Spleen (tissue), 7 donors: ENCODE measurements at regions not wholly inside any gene's neighbourhood (a gene's known extent, or its start where the extent isn't known, plus 50 kb on each side); places are given as distances from the start of the nearest gene placed in this dataset.

Experiments used
- CTCF ChIP-seq, 11 experiments: fragments of 200-600 bp in 7 of 11; fragments of 450-650 bp in 4 of 11; sonication (generic) in 4 of 11; IDR thresholded peaks in 8 of 11; conservative IDR thresholded peaks in 3 of 11; 1 replicate in 7 of 11; 2 replicates in 4 of 11; pipeline versions ENCODE4 v1.4.0 to v1.8.0; 2016 to 2021; ENCODE audit warnings: antibody characterized with exemption in 11 of 11, inconsistent platforms in 4 of 11, mild to moderate bottlenecking in 1 of 11
- POLR2AphosphoS5 ChIP-seq, 3 donors: sonication (generic); formaldehyde crosslinking; IDR thresholded peaks; one replicate each; pipeline ENCODE4 v1.5.1; 2017; ENCODE audit warnings: antibody characterized with exemption in 3 of 3
- donor health status: DM: no; HTN: no; CAD: no; lungs with moderate emphysema.
- donor health status: DM: no; HTN: no; CAD: no.
- donor health status: DM: no; HTN: no; CAD: no.

DNA sequence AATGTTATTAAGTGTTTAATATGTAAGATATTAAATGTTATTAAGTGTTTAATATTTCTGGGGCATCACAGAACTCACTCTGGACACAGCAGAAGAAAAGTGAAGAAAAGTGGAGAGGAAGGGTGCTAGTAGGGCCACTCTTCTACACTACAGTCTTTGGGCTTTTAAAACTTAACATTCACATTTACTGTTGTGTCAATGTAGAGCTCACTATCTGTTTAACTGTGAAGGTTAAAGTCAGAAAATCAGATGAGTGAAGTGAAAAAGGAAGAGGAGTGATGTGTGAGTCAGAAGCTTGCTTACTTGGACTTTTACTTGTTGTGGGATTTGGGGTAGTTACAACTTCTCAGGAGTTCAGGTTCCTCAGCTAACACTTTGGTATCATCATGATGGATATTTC lies 145.3 kb upstream of the DNAJC19 start:
- TF ChIP-seq CTCF (IDR thresholded peaks at IDR 0.05 in 8 of 11, conservative IDR thresholded peaks at IDR 0.05 in 3 of 11): no peak
- no peak for TF ChIP-seq POLR2AphosphoS5 (IDR thresholded peaks at IDR 0.05)
